Lower leg skin (tissue), 3 donors: ENCODE measurements at regions not wholly inside any gene's neighbourhood (a gene's known extent, or its start where the extent isn't known, plus 50 kb on each side); places are given as distances from the start of the nearest gene placed in this dataset.

Experiments used
- POLR2A ChIP-seq, 2 donors: fragments of 450-650 bp; IDR thresholded peaks; one replicate each; pipeline ENCODE4 v1.6.1; 2016 to 2017; ENCODE audit warnings: antibody characterized with exemption in 2 of 2, mild to moderate bottlenecking in 1 of 2, moderate library complexity in 1 of 2
- TF ChIP-seq, protein P1 (sequence below), 3 donors: fragments of 450-650 bp; IDR thresholded peaks; one replicate each; pipeline ENCODE4 v1.5.1; 2016; ENCODE audit warnings: antibody characterized with exemption in 3 of 3, mild to moderate bottlenecking in 3 of 3, moderate library complexity in 2 of 3

DNA sequence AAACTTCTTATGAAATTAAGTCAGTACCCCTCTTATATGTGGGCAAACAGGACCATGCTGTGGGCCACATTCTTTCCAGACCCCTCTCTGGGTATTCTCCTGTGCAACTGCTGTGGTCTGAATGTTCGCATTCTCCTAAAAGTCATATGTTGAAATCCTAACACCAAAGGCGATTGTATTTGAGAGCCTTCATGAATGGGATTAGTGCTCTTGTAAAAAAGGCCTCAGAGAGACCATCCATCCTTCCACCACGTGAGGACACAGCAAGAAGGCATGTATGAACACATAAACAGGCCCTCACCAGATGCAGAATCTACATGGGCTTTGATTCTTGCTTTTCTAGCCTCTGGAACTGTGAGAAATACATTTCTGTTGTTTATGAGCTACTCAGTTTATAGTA is 68.0 kb upstream of the NAALADL2 start:
- TF ChIP-seq, protein P1, sequence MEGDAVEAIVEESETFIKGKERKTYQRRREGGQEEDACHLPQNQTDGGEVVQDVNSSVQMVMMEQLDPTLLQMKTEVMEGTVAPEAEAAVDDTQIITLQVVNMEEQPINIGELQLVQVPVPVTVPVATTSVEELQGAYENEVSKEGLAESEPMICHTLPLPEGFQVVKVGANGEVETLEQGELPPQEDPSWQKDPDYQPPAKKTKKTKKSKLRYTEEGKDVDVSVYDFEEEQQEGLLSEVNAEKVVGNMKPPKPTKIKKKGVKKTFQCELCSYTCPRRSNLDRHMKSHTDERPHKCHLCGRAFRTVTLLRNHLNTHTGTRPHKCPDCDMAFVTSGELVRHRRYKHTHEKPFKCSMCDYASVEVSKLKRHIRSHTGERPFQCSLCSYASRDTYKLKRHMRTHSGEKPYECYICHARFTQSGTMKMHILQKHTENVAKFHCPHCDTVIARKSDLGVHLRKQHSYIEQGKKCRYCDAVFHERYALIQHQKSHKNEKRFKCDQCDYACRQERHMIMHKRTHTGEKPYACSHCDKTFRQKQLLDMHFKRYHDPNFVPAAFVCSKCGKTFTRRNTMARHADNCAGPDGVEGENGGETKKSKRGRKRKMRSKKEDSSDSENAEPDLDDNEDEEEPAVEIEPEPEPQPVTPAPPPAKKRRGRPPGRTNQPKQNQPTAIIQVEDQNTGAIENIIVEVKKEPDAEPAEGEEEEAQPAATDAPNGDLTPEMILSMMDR (IDR thresholded peaks at IDR 0.05), result no peak
- no peak for TF ChIP-seq POLR2A (IDR thresholded peaks at IDR 0.05)
